B cell (primary cell): ENCODE measurements at regions not wholly inside any gene's neighbourhood (a gene's known extent, or its start where the extent isn't known, plus 50 kb on each side); places are given as distances from the start of the nearest gene placed in this dataset.
"Not testable (repeated sequence)": the region's sequence is repeated elsewhere in the genome, so short reads cannot be mapped to it uniquely, and the experiment has no call there.

ENCODE experiments used
- ATAC-seq: fragments of 200-7000 bp; cut with Tn5 transposase; one replicate; pipeline ENCODE4 v1.10.0; 2021; ENCODE audit warnings: low read depth, mild to moderate bottlenecking, moderate number of reproducible peaks, moderate library complexity
- CTCF ChIA-PET: fragments of 350-600 bp; sonication (Branson Sonifier 250); formaldehyde crosslinking; loops from one replicate; lab custom pipeline; 2021; ENCODE audit warnings: antibody characterized with exemption, inconsistent platforms; lab: Charles Lee
- POLR2A ChIA-PET: fragments of 350-600 bp; sonication (Branson Sonifier 250); formaldehyde crosslinking; loops from one replicate; lab custom pipeline; 2021; ENCODE audit warnings: antibody characterized with exemption; lab: Charles Lee
- DNase-seq: peaks from one replicate; pipeline ENCODE4 v3.0.0; 2013
- H2AFZ ChIP-seq: 2 replicates; pipeline ENCODE4 v1.6.1; 2012; ENCODE audit warnings: mild to moderate bottlenecking, low read depth, low read length; ENCODE audit not compliant: insufficient read depth, poor library complexity, severe bottlenecking
- H3K27ac ChIP-seq, 2 donors: 1 replicate in 1 of 2; 2 replicates in 1 of 2; pipeline ENCODE4 v1.5.1; 2012 to 2013; ENCODE audit warnings: low read length in 2 of 2, mild to moderate bottlenecking in 2 of 2, moderate library complexity in 1 of 2
- H3K27me3 ChIP-seq, 4 experiments: fragments of 200-600 bp in 1 of 4; sonication (generic) in 1 of 4; replicated peaks in 1 of 4; 1 replicate in 2 of 4; 2 replicates in 2 of 4; pipeline versions ENCODE4 v1.6.1 to v1.7.0; 2013 to 2016; ENCODE audit warnings: low read length in 3 of 4, mild to moderate bottlenecking in 2 of 4, mixed read lengths in 1 of 4, moderate library complexity in 1 of 4; ENCODE audit not compliant: insufficient read depth in 4 of 4, control insufficient read depth in 3 of 4; ENCODE audit errors: control extremely low read depth in 1 of 4
- H3K36me3 ChIP-seq, 2 experiments: replicated peaks in 1 of 2; 1 replicate in 1 of 2; 2 replicates in 1 of 2; pipeline versions ENCODE4 v1.6.1 to v1.7.1; 2013; ENCODE audit warnings: low read length in 1 of 2; ENCODE audit not compliant: insufficient read depth in 2 of 2, control insufficient read depth in 1 of 2; ENCODE audit errors: control extremely low read depth in 1 of 2, extremely low read depth in 1 of 2
- H3K4me1 ChIP-seq, 2 donors: fragments of 200-600 bp in 1 of 2; sonication (generic) in 1 of 2; 1 replicate in 1 of 2; 2 replicates in 1 of 2; pipeline versions ENCODE4 v1.5.1 to v1.6.1; 2013 to 2017; ENCODE audit warnings: low read length in 2 of 2; ENCODE audit not compliant: control insufficient read depth in 2 of 2, insufficient read depth in 2 of 2
- H3K4me2 ChIP-seq: replicated peaks from 2 replicates; pipeline ENCODE3; 2012; ENCODE audit warnings: mild to moderate bottlenecking, low read depth, low read length; ENCODE audit not compliant: poor library complexity, severe bottlenecking
- H3K4me3 ChIP-seq, 5 experiments: fragments of 200-600 bp in 1 of 5; sonication (generic) in 1 of 5; 1 replicate in 3 of 5; 2 replicates in 2 of 5; pipeline versions ENCODE4 v1.5.1 to v1.7.0; 2011 to 2016; ENCODE audit warnings: low read length in 4 of 5, mild to moderate bottlenecking in 4 of 5, low read depth in 2 of 5, control low read depth in 1 of 5, moderate library complexity in 1 of 5; ENCODE audit not compliant: insufficient read depth in 1 of 5; ENCODE audit errors: control extremely low read depth in 1 of 5, extremely low read depth in 1 of 5
- H3K79me2 ChIP-seq: fragments of 200-600 bp; sonication (generic); one replicate; pipeline ENCODE4 v1.6.0; 2016; ENCODE audit warnings: low read length; ENCODE audit not compliant: control insufficient read depth, insufficient read depth
- H3K9ac ChIP-seq: fragments of 200-600 bp; sonication (generic); 2 replicates; pipeline ENCODE4 v1.6.1; 2017; ENCODE audit warnings: mild to moderate bottlenecking, low read length, moderate library complexity
- H3K9me3 ChIP-seq, 3 donors: one replicate each; pipeline versions ENCODE4 v1.6.1 to v1.7.1; 2013; ENCODE audit warnings: low read length in 2 of 3; ENCODE audit not compliant: control insufficient read depth in 2 of 3, insufficient read depth in 1 of 3; ENCODE audit errors: control extremely low read depth in 1 of 3
- H4K20me1 ChIP-seq: 2 replicates; pipeline ENCODE4 v1.6.0; 2012; ENCODE audit warnings: mild to moderate bottlenecking, low read length; ENCODE audit not compliant: insufficient read depth, control insufficient read depth, poor library complexity, severe bottlenecking
- H3K27ac Mint-ChIP-seq: one replicate; pipeline ENCODE4 v1.8.0; 2021; ENCODE audit warnings: mixed read lengths
- H3K27me3 Mint-ChIP-seq: one replicate; pipeline ENCODE4 v1.8.0; 2021; ENCODE audit warnings: mixed read lengths
- H3K4me1 Mint-ChIP-seq: one replicate; pipeline ENCODE4 v1.8.0; 2021; ENCODE audit warnings: mixed read lengths
- H3K4me3 Mint-ChIP-seq: one replicate; pipeline ENCODE4 v1.8.0; 2021; ENCODE audit warnings: mixed read lengths
- H3K9me3 Mint-ChIP-seq: one replicate; pipeline ENCODE4 v1.8.0; 2022; ENCODE audit warnings: mixed read lengths; ENCODE audit not compliant: insufficient read depth
- EZH2 ChIP-seq: IDR thresholded peaks from 2 replicates; pipeline ENCODE4 v1.6.1; 2012; ENCODE audit warnings: borderline replicate concordance, low read depth, mild to moderate bottlenecking, moderate library complexity, low read length; ENCODE audit not compliant: insufficient read depth, poor library complexity, severe bottlenecking
- whole genome bisulfite sequencing: methylation state at CpG from one replicate; pipeline ENCODE4 v1.1.5; 2013; ENCODE audit warnings: missing lambda C conversion rate; ENCODE audit not compliant: insufficient coverage; 5-methylcytosine and 5-hydroxymethylcytosine counted together
- intact Hi-C: fragments of 100-400 bp; cut with micrococcal nuclease; formaldehyde crosslinking; loops from one replicate; pipeline ENCODE4 v1.10.0; 2022
- TF ChIP-seq, protein P1 (sequence below): fragments of 200-600 bp; IDR thresholded peaks from one replicate; pipeline ENCODE4 v1.8.0; 2022; ENCODE audit warnings: antibody characterized with exemption, mild to moderate bottlenecking

GRCh38 chr10:56181607-56182006 is 179.5 kb downstream of the ZWINT start:
- Histone ChIP-seq H3K4me1 (no peaks in the 10 kb centered on the region), H3K27ac (no peak overlapping the region), H3K4me2 (no peak overlapping the region), H3K4me3 (no peak overlapping the region), H3K9ac (no peak overlapping the region), H4K20me1 (no peaks in the 10 kb centered on the region), H3K36me3 (no peaks in the 10 kb centered on the region), H3K79me2 (no peaks in the 10 kb centered on the region), H3K9me3 (no peaks in the 10 kb centered on the region), H2AFZ (no peak overlapping the region), H3K27me3 (no peaks in the 10 kb centered on the region)
- intact Hi-C loops = no loop called here
- Mint-ChIP-seq H3K9me3 (peaks cover 2% of the 10 kb centered on the region), H3K27ac (no peak overlapping the region), H3K4me1 (no peaks in the 10 kb centered on the region), H3K4me3 (no peak overlapping the region), H3K27me3 (no peaks in the 10 kb centered on the region)
- WGBS = no CpG with 5 or more reads among the region's 2 CpGs
- no peak for TF ChIP-seq EZH2
- TF ChIP-seq, protein P1, sequence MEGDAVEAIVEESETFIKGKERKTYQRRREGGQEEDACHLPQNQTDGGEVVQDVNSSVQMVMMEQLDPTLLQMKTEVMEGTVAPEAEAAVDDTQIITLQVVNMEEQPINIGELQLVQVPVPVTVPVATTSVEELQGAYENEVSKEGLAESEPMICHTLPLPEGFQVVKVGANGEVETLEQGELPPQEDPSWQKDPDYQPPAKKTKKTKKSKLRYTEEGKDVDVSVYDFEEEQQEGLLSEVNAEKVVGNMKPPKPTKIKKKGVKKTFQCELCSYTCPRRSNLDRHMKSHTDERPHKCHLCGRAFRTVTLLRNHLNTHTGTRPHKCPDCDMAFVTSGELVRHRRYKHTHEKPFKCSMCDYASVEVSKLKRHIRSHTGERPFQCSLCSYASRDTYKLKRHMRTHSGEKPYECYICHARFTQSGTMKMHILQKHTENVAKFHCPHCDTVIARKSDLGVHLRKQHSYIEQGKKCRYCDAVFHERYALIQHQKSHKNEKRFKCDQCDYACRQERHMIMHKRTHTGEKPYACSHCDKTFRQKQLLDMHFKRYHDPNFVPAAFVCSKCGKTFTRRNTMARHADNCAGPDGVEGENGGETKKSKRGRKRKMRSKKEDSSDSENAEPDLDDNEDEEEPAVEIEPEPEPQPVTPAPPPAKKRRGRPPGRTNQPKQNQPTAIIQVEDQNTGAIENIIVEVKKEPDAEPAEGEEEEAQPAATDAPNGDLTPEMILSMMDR = no peak
- POLR2A ChIA-PET = no interaction called here
- no peak for ATAC-seq
- DNase-seq = no peak
- CTCF ChIA-PET = no interaction called here

GRCh38 chr10:56178210-56178609 is 182.8 kb downstream of the ZWINT start:
- Histone ChIP-seq H3K9ac (no peak overlapping the region), H2AFZ (no peak overlapping the region), H3K36me3 (no peaks in the 10 kb centered on the region), H4K20me1 (no peaks in the 10 kb centered on the region), H3K4me2 (no peak overlapping the region), H3K27ac (no peak overlapping the region), H3K27me3 (no peaks in the 10 kb centered on the region), H3K79me2 (no peaks in the 10 kb centered on the region), H3K4me3 (no peak overlapping the region), H3K9me3 (no peaks in the 10 kb centered on the region), H3K4me1 (no peaks in the 10 kb centered on the region)
- DNase-seq = no peak
- Mint-ChIP-seq H3K4me3 (no peak overlapping the region), H3K27me3 (no peaks in the 10 kb centered on the region), H3K4me1 (no peaks in the 10 kb centered on the region), H3K9me3 (peaks cover 2% of the 10 kb centered on the region), H3K27ac (no peak overlapping the region)
- intact Hi-C loops = no loop called here
- TF ChIP-seq EZH2 = no peak
- TF ChIP-seq, protein P1 = no peak
- ChIA-PET POLR2A (no interaction called here), CTCF (no interaction called here)
- ATAC-seq = no peak
- WGBS = 56% methylated on average over 3 of the region's 4 CpGs

DNA sequence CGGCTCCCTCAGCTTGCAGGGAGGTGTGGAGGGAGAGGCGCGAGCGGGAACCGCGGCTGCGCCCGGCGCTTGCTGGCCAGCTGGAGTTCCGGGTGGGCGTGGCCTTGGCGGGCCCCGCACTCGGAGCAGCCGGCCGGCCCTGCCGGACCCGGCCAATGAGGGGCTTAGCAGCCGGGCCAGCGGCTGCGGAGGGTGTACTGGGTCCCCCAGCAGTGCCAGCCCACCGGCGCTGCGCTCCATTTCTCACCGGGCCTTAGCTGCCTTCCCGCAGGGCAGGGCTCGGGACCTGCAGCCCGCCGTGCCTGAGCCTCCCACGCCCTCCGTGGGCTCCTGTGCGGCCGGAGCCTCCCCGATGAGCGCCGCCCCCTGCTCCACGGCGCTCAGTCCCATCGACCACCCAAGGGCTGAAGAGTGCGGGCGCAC is 206.0 kb downstream of the ZWINT start:
- H3K27me3 Mint-ChIP-seq, DNase-seq, H3K9ac ChIP-seq, H3K27me3 ChIP-seq, H3K4me3 Mint-ChIP-seq, H3K79me2 ChIP-seq, H3K4me3 ChIP-seq, H3K9me3 Mint-ChIP-seq, H3K4me1 Mint-ChIP-seq, ATAC-seq, H3K9me3 ChIP-seq, H3K36me3 ChIP-seq, H3K27ac ChIP-seq, H3K4me1 ChIP-seq, H4K20me1 ChIP-seq, H3K27ac Mint-ChIP-seq, H3K4me2 ChIP-seq, intact Hi-C loops, CTCF ChIA-PET, H2AFZ ChIP-seq, POLR2A ChIA-PET: not testable (repeated sequence)
- WGBS = 97% methylated on average over 39 of the region's 41 CpGs
